Body of pancreas (tissue), 4 donors: ENCODE measurements at regions not wholly inside any gene's neighbourhood (a gene's known extent, or its start where the extent isn't known, plus 50 kb on each side); places are given as distances from the start of the nearest gene placed in this dataset.

Experiments
- ATAC-seq: fragments of 150-250 bp; one replicate; pipeline ENCODE4 v1.9.1; 2016
- DNase-seq, 4 donors: peaks; one replicate each; pipeline ENCODE4 v3.0.0-alpha.2; 2019
- H3K27ac ChIP-seq, 4 donors: fragments of 200-600 bp; sonication (generic); 1 replicate in 3 of 4; 2 replicates in 1 of 4; pipeline versions ENCODE4 v1.5.1 to v1.6.1; 2016 to 2019; ENCODE audit warnings: mild to moderate bottlenecking in 1 of 4, mixed read lengths in 1 of 4, moderate library complexity in 1 of 4
- H3K27me3 ChIP-seq, 2 donors: fragments of 200-600 bp; sonication (generic); one replicate each; pipeline ENCODE4 v1.6.0; 2016; ENCODE audit warnings: mild to moderate bottlenecking in 1 of 2
- H3K36me3 ChIP-seq, 2 donors: fragments of 200-600 bp; sonication (generic); replicated peaks in 1 of 2; 2 replicates each; pipeline ENCODE4 v1.5.1; 2016; ENCODE audit warnings: low read depth in 2 of 2; ENCODE audit not compliant: insufficient read depth in 1 of 2
- H3K4me1 ChIP-seq: fragments of 200-600 bp; sonication (generic); one replicate; pipeline ENCODE4 v1.6.0; 2016
- H3K4me3 ChIP-seq, 2 donors: fragments of 200-600 bp; sonication (generic); 1 replicate in 1 of 2; 2 replicates in 1 of 2; pipeline ENCODE4 v1.5.1; 2016 to 2019
- H3K9me3 ChIP-seq, 3 donors: fragments of 200-600 bp; sonication (generic); 1 replicate in 2 of 3; 2 replicates in 1 of 3; pipeline ENCODE4 v1.5.1; 2016
- POLR2A ChIP-seq, 3 donors: fragments of 450-650 bp; IDR thresholded peaks; one replicate each; pipeline ENCODE4 v1.6.1; 2016; ENCODE audit warnings: antibody characterized with exemption in 3 of 3, mild to moderate bottlenecking in 2 of 3
- WGBS, 2 donors: methylation state at CpG; one replicate each; pipeline ENCODE4 v1.1.5; 2017; 5-methylcytosine and 5-hydroxymethylcytosine counted together
- intact Hi-C: fragments of 100-400 bp; cut with DNase I; formaldehyde crosslinking; loops from one replicate; pipeline ENCODE4 v1.15.1; 2023
- TF ChIP-seq, protein P1 (sequence below), 7 experiments: fragments of 450-650 bp in 4 of 7; fragments of 200-600 bp in 3 of 7; sonication (generic) in 3 of 7; IDR thresholded peaks; one replicate each; pipeline ENCODE4 v1.5.1; 2016 to 2019; ENCODE audit warnings: antibody characterized with exemption in 7 of 7

GRCh38 chr20:29687438-29687837, 1570.0 kb upstream of the DEFB115 start:
- ATAC-seq (no peak), DNase-seq (no peak)
- Histone ChIP-seq H3K9me3 (no peaks in the 10 kb centered on the region), H3K4me3 (no peak overlapping the region), H3K36me3 (no peaks in the 10 kb centered on the region), H3K27me3 (no peaks in the 10 kb centered on the region), H3K27ac (no peak overlapping the region), H3K4me1 (no peaks in the 10 kb centered on the region)
- intact Hi-C loops: no loop called here
- TF ChIP-seq, protein P1, sequence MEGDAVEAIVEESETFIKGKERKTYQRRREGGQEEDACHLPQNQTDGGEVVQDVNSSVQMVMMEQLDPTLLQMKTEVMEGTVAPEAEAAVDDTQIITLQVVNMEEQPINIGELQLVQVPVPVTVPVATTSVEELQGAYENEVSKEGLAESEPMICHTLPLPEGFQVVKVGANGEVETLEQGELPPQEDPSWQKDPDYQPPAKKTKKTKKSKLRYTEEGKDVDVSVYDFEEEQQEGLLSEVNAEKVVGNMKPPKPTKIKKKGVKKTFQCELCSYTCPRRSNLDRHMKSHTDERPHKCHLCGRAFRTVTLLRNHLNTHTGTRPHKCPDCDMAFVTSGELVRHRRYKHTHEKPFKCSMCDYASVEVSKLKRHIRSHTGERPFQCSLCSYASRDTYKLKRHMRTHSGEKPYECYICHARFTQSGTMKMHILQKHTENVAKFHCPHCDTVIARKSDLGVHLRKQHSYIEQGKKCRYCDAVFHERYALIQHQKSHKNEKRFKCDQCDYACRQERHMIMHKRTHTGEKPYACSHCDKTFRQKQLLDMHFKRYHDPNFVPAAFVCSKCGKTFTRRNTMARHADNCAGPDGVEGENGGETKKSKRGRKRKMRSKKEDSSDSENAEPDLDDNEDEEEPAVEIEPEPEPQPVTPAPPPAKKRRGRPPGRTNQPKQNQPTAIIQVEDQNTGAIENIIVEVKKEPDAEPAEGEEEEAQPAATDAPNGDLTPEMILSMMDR (IDR thresholded peaks at IDR 0.05): no peak
- no peak for TF ChIP-seq POLR2A (IDR thresholded peaks at IDR 0.05)
- WGBS, 2 donors: 68 to 72% methylated on average over 13 to 14 of the region's 14 CpGs

- Histone ChIP-seq H3K36me3 (no peaks in the 10 kb centered on the region), H3K27me3 (no peaks in the 10 kb centered on the region), H3K4me3 (no peak overlapping the region), H3K27ac (no peak overlapping the region), H3K9me3 (no peaks in the 10 kb centered on the region), H3K4me1 (no peaks in the 10 kb centered on the region)
- intact Hi-C loops: no loop called here
- DNase-seq (peak in 2 of 4 donors; percentile 16 to 62), ATAC-seq (no peak)
- TF ChIP-seq, protein P1 (IDR thresholded peaks at IDR 0.05): no peak
- no peak for TF ChIP-seq POLR2A (IDR thresholded peaks at IDR 0.05)
- 30 to 35% methylated on average over 6 to 45 of the region's 48 CpGs for WGBS, 2 donors
Observed at GRCh38 chr20:29689411-29690225, 1567.8 kb upstream of the DEFB115 start.

- no peak for DNase-seq
- Histone ChIP-seq H3K36me3 (no peaks in the 10 kb centered on the region), H3K9me3 (no peaks in the 10 kb centered on the region), H3K4me1 (no peaks in the 10 kb centered on the region), H3K4me3 (no peak overlapping the region), H3K27ac (no peak overlapping the region), H3K27me3 (no peaks in the 10 kb centered on the region)
- intact Hi-C loops: no loop called here
- 81% methylated on average over 19 of the region's 19 CpGs; no CpG with 5 or more reads in 1 of the 2 donors for WGBS, 2 donors
- ATAC-seq: no peak
- no peak for TF ChIP-seq POLR2A (IDR thresholded peaks at IDR 0.05)
- TF ChIP-seq, protein P1 (IDR thresholded peaks at IDR 0.05): no peak
Observed at GRCh38 chr20:29690274-29690673, 1567.2 kb upstream of the DEFB115 start.

DNA sequence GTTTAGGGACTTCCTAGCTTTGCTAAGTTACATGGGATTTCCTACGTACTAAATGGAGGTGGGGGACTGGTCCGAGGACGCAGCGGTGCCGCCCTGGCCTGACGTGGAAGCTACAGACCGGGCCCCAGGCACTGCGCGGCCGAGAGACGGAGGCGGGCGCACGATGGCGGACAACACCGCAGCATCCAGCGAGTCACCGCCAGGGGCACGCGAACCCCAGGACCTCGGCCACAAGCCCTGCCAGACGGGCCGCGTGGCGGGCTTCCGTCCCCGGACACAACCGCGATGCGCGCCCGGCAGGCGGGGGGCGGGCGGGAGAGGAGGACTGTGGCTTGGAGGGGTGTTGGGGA, 1516.9 kb upstream of the DEFB115 start:
- H3K27ac ChIP-seq: no peak overlapping the region
- H3K4me3 ChIP-seq: no peak overlapping the region
- TF ChIP-seq POLR2A (IDR thresholded peaks at IDR 0.05): no peak
- TF ChIP-seq, protein P1 (IDR thresholded peaks at IDR 0.05): no peak
- H3K9me3 ChIP-seq: no peaks in the 10 kb centered on the region
- H3K36me3 ChIP-seq: no peaks in the 10 kb centered on the region
- H3K4me1 ChIP-seq: no peaks in the 10 kb centered on the region
- no peak for DNase-seq
- intact Hi-C loops: no loop called here
- no peaks in the 10 kb centered on the region for H3K27me3 ChIP-seq
- WGBS, 2 donors: 21 to 50% methylated on average over 3 to 33 of the region's 35 CpGs
- no peak for ATAC-seq
